ENCODE measurements at regions not wholly inside any gene's neighbourhood (a gene's known extent, or its start where the extent isn't known, plus 50 kb on each side); places are given as distances from the start of the nearest gene placed in this dataset.

DNA sequence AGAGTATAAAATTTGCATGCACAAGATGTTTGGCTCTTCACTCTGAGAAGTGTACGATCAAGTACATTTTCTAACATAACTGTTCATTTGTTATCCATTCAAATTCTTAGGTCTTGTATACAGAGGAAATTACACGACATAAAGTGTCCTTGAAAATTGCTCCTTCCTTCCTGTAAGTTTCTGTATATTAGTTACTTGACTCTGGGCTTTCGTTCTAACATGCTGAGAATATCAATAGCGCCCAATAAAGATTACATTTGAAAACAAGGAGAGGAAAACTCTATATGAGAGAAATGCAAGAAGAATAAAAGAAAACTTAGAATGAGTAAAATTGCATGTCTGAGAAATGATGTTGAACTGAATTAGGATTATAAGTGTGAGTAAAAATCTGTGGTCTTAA lies 722.5 kb upstream of the CADM2 start:
- intact Hi-C loops (cut with DNase I; ENCODE audit: low total_unique reads), result no loop called here
- Histone ChIP-seq H3K4me1 (no peaks in the 10 kb centered on the region), H3K27ac (no peak overlapping the region), H3K4me3 (no peak overlapping the region), H3K9me3 (no peaks in the 10 kb centered on the region), H3K36me3 (no peaks in the 10 kb centered on the region), H3K27me3 (no peaks in the 10 kb centered on the region)
- no peak for ATAC-seq
- no peak for TF ChIP-seq POLR2A (IDR thresholded peaks at IDR 0.05)
- TF ChIP-seq, protein P1, sequence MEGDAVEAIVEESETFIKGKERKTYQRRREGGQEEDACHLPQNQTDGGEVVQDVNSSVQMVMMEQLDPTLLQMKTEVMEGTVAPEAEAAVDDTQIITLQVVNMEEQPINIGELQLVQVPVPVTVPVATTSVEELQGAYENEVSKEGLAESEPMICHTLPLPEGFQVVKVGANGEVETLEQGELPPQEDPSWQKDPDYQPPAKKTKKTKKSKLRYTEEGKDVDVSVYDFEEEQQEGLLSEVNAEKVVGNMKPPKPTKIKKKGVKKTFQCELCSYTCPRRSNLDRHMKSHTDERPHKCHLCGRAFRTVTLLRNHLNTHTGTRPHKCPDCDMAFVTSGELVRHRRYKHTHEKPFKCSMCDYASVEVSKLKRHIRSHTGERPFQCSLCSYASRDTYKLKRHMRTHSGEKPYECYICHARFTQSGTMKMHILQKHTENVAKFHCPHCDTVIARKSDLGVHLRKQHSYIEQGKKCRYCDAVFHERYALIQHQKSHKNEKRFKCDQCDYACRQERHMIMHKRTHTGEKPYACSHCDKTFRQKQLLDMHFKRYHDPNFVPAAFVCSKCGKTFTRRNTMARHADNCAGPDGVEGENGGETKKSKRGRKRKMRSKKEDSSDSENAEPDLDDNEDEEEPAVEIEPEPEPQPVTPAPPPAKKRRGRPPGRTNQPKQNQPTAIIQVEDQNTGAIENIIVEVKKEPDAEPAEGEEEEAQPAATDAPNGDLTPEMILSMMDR (IDR thresholded peaks at IDR 0.05 in 4 of 5, conservative IDR thresholded peaks at IDR 0.05 in 1 of 5), result no peak
- DNase-seq, result no peak
- in situ Hi-C loops (cut with MboI; ENCODE audit: low sequenced_read_pairs in 4 of 4), result no loop called here

DNA sequence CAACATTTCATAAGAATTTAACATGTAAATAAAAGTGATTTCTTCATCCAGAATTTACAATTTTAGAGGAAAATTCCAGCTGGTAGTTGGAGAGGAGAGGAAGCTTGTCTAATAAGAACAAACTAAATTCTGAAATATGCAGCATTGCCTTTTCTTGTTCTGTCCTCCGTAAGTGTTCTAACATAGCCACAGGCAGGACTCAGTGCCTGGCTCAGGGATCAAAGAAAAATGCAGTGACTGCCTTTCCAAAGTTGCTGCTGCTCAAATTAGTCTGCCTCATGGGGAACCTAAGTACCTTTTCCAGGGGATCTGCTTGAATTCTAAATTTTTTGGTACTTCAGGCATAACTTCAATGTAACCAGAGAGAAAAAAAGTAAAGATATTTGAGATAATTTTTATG lies 713.0 kb upstream of the CADM2 start:
- intact Hi-C loops (cut with DNase I; ENCODE audit: low total_unique reads), result no loop called here
- DNase-seq, result no peak

DNA sequence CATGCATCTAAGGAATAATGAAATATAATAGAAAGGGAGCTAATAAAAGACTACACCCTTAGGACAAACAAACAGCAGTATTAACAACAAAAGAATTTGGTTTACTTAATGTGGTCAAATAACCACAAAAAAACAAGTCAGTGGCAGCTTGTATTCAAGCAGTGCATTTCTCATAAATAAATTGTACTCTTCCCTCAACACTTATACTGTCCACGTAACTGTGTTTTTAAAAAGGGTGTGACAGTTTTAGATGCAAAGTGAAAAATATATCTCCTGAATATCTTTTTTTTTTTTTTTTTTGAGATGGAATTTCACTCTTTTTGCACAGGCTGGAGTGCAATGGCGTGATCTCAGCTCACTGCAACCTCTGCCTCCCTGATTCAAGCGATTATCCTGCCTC lies 698.2 kb upstream of the CADM2 start:
- TF ChIP-seq, protein P1 (IDR thresholded peaks at IDR 0.05 in 4 of 5, conservative IDR thresholded peaks at IDR 0.05 in 1 of 5), result no peak
- no peak for TF ChIP-seq POLR2A (IDR thresholded peaks at IDR 0.05)
- in situ Hi-C loops (cut with MboI; ENCODE audit: low sequenced_read_pairs in 4 of 4) (no loop called here), intact Hi-C loops (cut with DNase I; ENCODE audit: low total_unique reads) (no loop called here)
- Histone ChIP-seq H3K4me1 (no peaks in the 10 kb centered on the region), H3K9me3 (no peaks in the 10 kb centered on the region), H3K27ac (no peak overlapping the region), H3K4me3 (no peak overlapping the region), H3K36me3 (no peaks in the 10 kb centered on the region), H3K27me3 (no peaks in the 10 kb centered on the region)
- DNase-seq (no peak), ATAC-seq (no peak)

More for the DNA sequence above, 713.0 kb upstream of the CADM2 start:
- Histone ChIP-seq H3K27ac (no peak overlapping the region), H3K36me3 (no peaks in the 10 kb centered on the region), H3K4me3 (no peak overlapping the region), H3K9me3 (no peaks in the 10 kb centered on the region), H3K4me1 (no peaks in the 10 kb centered on the region), H3K27me3 (no peaks in the 10 kb centered on the region)
- in situ Hi-C loops (cut with MboI; ENCODE audit: low sequenced_read_pairs in 4 of 4), result no loop called here
- TF ChIP-seq, protein P1 (IDR thresholded peaks at IDR 0.05 in 4 of 5, conservative IDR thresholded peaks at IDR 0.05 in 1 of 5), result no peak
- TF ChIP-seq POLR2A (IDR thresholded peaks at IDR 0.05), result no peak
- ATAC-seq, result no peak

DNA sequence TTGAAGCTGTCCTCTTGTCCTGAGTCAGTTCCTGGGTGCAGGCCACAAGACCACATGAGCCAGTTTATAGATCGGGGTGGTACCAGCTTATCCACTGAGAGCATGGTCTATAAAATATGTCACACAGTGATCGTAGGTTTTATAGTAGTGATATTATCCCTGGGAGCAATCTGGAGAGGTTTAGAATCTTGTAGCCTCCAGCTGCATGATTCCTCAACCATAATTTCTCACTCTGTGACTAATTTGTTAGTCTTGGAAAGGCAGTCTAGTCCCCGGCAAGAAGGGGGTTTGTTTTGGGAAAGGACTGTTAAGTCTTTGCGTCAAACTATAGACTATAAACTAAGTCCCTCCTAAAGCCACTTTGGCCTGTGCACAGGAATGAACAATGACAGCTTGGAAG lies 693.0 kb upstream of the CADM2 start:
- no peak overlapping the region for H3K4me3 ChIP-seq
- H3K27ac ChIP-seq, result no peak overlapping the region
- DNase-seq (no peak), ATAC-seq (no peak)
- H3K36me3 ChIP-seq, result no peaks in the 10 kb centered on the region
- intact Hi-C loops (cut with DNase I; ENCODE audit: low total_unique reads), result no loop called here
- H3K4me1 ChIP-seq, result no peaks in the 10 kb centered on the region
- in situ Hi-C loops (cut with MboI; ENCODE audit: low sequenced_read_pairs in 4 of 4), result no loop called here
- H3K27me3 ChIP-seq, result no peaks in the 10 kb centered on the region
- TF ChIP-seq POLR2A (IDR thresholded peaks at IDR 0.05), result no peak
- TF ChIP-seq, protein P1 (IDR thresholded peaks at IDR 0.05 in 4 of 5, conservative IDR thresholded peaks at IDR 0.05 in 1 of 5), result no peak
- no peaks in the 10 kb centered on the region for H3K9me3 ChIP-seq

DNA sequence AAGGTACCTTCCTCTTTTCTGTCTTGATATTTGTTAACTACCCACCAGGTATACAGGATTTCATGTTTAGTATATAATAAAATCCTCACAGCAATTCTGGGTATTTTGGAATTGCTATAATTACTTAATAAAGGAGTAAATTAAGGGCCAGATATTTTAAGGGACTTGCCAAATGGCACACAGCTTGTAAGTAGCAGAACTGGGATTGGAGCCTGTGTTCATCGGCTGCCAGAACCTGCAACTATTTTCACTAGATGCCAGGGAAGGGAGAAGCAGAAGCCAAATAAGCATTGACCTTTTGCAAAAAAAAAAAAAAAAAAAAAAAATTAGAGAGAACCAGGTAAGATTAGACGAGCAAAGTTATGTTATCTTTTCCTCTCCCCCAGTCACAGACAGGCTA lies 683.3 kb upstream of the CADM2 start:
- in situ Hi-C loops (cut with MboI; ENCODE audit: low sequenced_read_pairs in 4 of 4), result no loop called here

More for the DNA sequence above, 683.3 kb upstream of the CADM2 start:
- no peak for ATAC-seq
- H3K9me3 ChIP-seq, result no peaks in the 10 kb centered on the region
- H3K4me3 ChIP-seq, result no peak overlapping the region
- no peak for DNase-seq
- intact Hi-C loops (cut with DNase I; ENCODE audit: low total_unique reads), result no loop called here
- no peak for TF ChIP-seq POLR2A (IDR thresholded peaks at IDR 0.05)
- TF ChIP-seq, protein P1 (IDR thresholded peaks at IDR 0.05 in 4 of 5, conservative IDR thresholded peaks at IDR 0.05 in 1 of 5), result no peak
- no peaks in the 10 kb centered on the region for H3K36me3 ChIP-seq
- H3K4me1 ChIP-seq, result no peaks in the 10 kb centered on the region
- no peak overlapping the region for H3K27ac ChIP-seq
- no peaks in the 10 kb centered on the region for H3K27me3 ChIP-seq

Measured in gastrocnemius medialis (tissue), 4 donors.